HepG2 (cell line): ENCODE measurements at regions not wholly inside any gene's neighbourhood (a gene's known extent, or its start where the extent isn't known, plus 50 kb on each side); places are given as distances from the start of the nearest gene placed in this dataset.

Experiments
- CENPX ChIP-seq: sonication (generic); formaldehyde crosslinking; IDR thresholded peaks from 2 replicates; pipeline ENCODE4 v1.9.0; 2021; ENCODE audit warnings: mild to moderate bottlenecking, missing genetic modification reagents, moderate library complexity
- EEA1 ChIP-seq: sonication (generic); formaldehyde crosslinking; IDR thresholded peaks from 2 replicates; pipeline ENCODE4 v1.5.1; 2020; ENCODE audit warnings: mild to moderate bottlenecking, missing genetic modification reagents, borderline replicate concordance
- ETV5 ChIP-seq: IDR thresholded peaks from 2 replicates; pipeline ENCODE4 v1.6.1; 2018; ENCODE audit warnings: missing biosample characterization, missing genetic modification reagents, inconsistent platforms, borderline replicate concordance
- FOXA1 ChIP-seq, 2 experiments: fragments of 450-650 bp in 1 of 2; sonication (generic) in 1 of 2; formaldehyde crosslinking in 1 of 2; IDR thresholded peaks; 2 replicates each; pipeline versions ENCODE4 v1.4.0 to v1.6.1; 2016 to 2020; ENCODE audit warnings: missing genetic modification reagents in 1 of 2
- FOXK1 ChIP-seq: sonication (generic); formaldehyde crosslinking; IDR thresholded peaks from 2 replicates; pipeline ENCODE4 v1.4.0; 2020; ENCODE audit warnings: low read depth, missing genetic modification reagents, borderline replicate concordance
- GFI1 ChIP-seq: sonication (generic); formaldehyde crosslinking; IDR thresholded peaks from 2 replicates; pipeline ENCODE4 v1.5.0; 2020; ENCODE audit warnings: missing genetic modification reagents, mild to moderate bottlenecking, borderline replicate concordance
- PPARG ChIP-seq: conservative IDR thresholded peaks from 2 replicates; pipeline ENCODE4 v1.6.1; 2016; ENCODE audit warnings: missing biosample characterization, missing genetic modification reagents
- SATB2 ChIP-seq: sonication (generic); formaldehyde crosslinking; IDR thresholded peaks from 2 replicates; pipeline ENCODE4 v1.5.0; 2020; ENCODE audit warnings: missing genetic modification reagents
- SIX1 ChIP-seq: sonication (generic); formaldehyde crosslinking; IDR thresholded peaks from 2 replicates; pipeline ENCODE4 v1.4.0; 2020; ENCODE audit warnings: missing genetic modification reagents, borderline replicate concordance
- SP1 ChIP-seq, 2 experiments: fragments of 450-650 bp in 1 of 2; sonication (generic) in 1 of 2; formaldehyde crosslinking in 1 of 2; IDR thresholded peaks; 2 replicates each; pipeline versions ENCODE4 v1.4.0 to v1.6.1; 2016 to 2020; ENCODE audit warnings: missing genetic modification reagents in 1 of 2
- ZNF124 ChIP-seq: sonication (generic); formaldehyde crosslinking; IDR thresholded peaks from 2 replicates; pipeline ENCODE4 v1.4.0; 2020; ENCODE audit warnings: missing genetic modification reagents
- ZNF180 ChIP-seq: sonication (generic); formaldehyde crosslinking; IDR thresholded peaks from 2 replicates; pipeline ENCODE4 v1.4.0; 2020; ENCODE audit warnings: low read depth, missing genetic modification reagents, borderline replicate concordance
- ZNF292 ChIP-seq: sonication (generic); formaldehyde crosslinking; IDR thresholded peaks from 2 replicates; pipeline ENCODE4 v1.8.1; 2022; ENCODE audit warnings: mild to moderate bottlenecking, low read depth, missing genetic modification reagents, borderline replicate concordance
- ZNF329 ChIP-seq: sonication (generic); formaldehyde crosslinking; IDR thresholded peaks from 2 replicates; pipeline ENCODE4 v1.9.0; 2021; ENCODE audit warnings: low read depth, mild to moderate bottlenecking, missing genetic modification reagents
- ZNF451 ChIP-seq: sonication (generic); formaldehyde crosslinking; IDR thresholded peaks from 2 replicates; pipeline ENCODE4 v1.5.0; 2020; ENCODE audit warnings: mild to moderate bottlenecking, missing genetic modification reagents
- ZNF501 ChIP-seq: sonication (generic); formaldehyde crosslinking; IDR thresholded peaks from 2 replicates; pipeline ENCODE4 v1.5.1; 2020; ENCODE audit warnings: mild to moderate bottlenecking, moderate library complexity, missing genetic modification reagents
- ZNF607 ChIP-seq: sonication (generic); formaldehyde crosslinking; IDR thresholded peaks from 2 replicates; pipeline ENCODE4 v1.5.1; 2020; ENCODE audit warnings: missing genetic modification reagents, mild to moderate bottlenecking, borderline replicate concordance
- TF ChIP-seq, protein P1 (sequence below): sonication (generic); formaldehyde crosslinking; IDR thresholded peaks from 2 replicates; pipeline ENCODE4 v1.9.0; 2022; ENCODE audit warnings: low read depth, missing genetic modification reagents
- TF ChIP-seq, protein P2 (sequence below): sonication (generic); formaldehyde crosslinking; conservative IDR thresholded peaks from 2 replicates; pipeline ENCODE4 v1.8.0; 2022; ENCODE audit warnings: missing genetic modification reagents
- TF ChIP-seq, protein P3 (sequence below): IDR thresholded peaks from 2 replicates; pipeline ENCODE4 v1.4.0; 2020; ENCODE audit warnings: mild to moderate bottlenecking, missing genetic modification reagents

DNA sequence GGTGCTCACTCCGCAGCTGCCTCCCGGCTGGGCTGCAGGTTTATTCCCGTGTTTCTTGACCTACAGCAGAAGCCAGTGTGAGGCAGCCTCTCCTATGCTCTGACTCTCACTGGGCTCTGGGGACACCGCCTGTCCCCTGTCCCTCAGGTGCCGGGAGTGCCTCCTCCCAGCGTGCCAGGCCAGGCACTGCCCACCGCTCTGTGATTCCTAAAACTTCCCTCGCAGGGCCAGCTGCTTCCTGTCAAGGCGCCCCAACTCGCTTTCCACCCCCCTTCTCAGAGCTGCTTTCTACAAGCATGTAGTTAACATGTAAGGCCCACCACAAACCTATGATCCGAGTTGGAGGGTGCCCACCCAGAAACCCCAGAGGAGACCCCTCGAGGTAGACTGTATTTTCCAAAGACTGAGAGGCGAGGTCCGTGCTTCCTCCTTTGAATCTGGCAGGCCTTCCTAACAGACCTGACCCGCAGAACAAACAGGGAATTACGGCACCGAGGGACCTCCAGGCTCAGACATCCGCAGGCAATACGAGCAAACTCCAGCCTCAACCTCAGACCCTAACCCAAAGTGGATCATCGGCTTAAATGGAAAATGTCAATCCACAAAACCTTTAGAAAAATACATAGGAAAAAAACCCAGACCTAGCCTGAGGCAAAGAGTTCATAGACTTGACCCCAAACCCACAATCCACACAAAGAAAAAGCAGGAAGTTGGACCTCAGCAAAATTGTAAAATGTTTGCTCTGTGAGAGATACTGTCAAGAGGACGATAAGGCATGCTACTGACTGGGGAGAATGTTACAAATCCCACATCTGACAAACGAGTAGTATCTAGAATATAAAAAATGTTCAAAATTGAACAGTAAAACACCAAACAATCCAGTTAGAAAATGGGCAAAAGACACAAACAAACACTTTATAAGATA lies 121.3 kb upstream of the IQSEC1 start (continued):
- no peak; the same call in 1 of the 2 replicates for TF ChIP-seq ZNF607 (CRISPR knock-in tag)
- TF ChIP-seq SATB2 (CRISPR knock-in tag): no peak
- TF ChIP-seq ZNF292 (CRISPR knock-in tag): no peak
- TF ChIP-seq ZNF501 (CRISPR knock-in tag): peak; percentile 27; the same call in 1 of the 2 replicates
- peak; percentile 65 for TF ChIP-seq PPARG
- TF ChIP-seq CENPX (CRISPR knock-in tag): no peak
- TF ChIP-seq ZNF329 (CRISPR knock-in tag): no peak
- TF ChIP-seq ZNF124: no peak
- TF ChIP-seq FOXA1 (IDR thresholded peaks at IDR 0.05): no peak
- TF ChIP-seq FOXA1 (CRISPR knock-in tag; IDR thresholded peaks at IDR 0.05): 0 out of 2 replicates have a peak, but pooled peaks have one; percentile 2
- no peak for TF ChIP-seq FOXK1 (CRISPR knock-in tag)
- TF ChIP-seq, protein P1, sequence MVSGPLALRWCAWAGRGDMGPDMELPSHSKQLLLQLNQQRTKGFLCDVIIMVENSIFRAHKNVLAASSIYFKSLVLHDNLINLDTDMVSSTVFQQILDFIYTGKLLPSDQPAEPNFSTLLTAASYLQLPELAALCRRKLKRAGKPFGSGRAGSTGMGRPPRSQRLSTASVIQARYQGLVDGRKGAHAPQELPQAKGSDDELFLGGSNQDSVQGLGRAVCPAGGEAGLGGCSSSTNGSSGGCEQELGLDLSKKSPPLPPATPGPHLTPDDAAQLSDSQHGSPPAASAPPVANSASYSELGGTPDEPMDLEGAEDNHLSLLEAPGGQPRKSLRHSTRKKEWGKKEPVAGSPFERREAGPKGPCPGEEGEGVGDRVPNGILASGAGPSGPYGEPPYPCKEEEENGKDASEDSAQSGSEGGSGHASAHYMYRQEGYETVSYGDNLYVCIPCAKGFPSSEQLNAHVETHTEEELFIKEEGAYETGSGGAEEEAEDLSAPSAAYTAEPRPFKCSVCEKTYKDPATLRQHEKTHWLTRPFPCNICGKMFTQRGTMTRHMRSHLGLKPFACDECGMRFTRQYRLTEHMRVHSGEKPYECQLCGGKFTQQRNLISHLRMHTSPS (CRISPR knock-in tag): no peak
- TF ChIP-seq EEA1 (CRISPR knock-in tag): no peak
- TF ChIP-seq GFI1 (CRISPR knock-in tag): 0 out of 2 replicates have a peak, but pooled peaks have one; percentile 33
- no peak for TF ChIP-seq SP1 (IDR thresholded peaks at IDR 0.05)
- TF ChIP-seq SP1 (CRISPR knock-in tag; IDR thresholded peaks at IDR 0.05): no peak
- TF ChIP-seq ZNF180 (CRISPR knock-in tag): peak; percentile 53; the same call in 1 of the 2 replicates
- TF ChIP-seq, protein P2, sequence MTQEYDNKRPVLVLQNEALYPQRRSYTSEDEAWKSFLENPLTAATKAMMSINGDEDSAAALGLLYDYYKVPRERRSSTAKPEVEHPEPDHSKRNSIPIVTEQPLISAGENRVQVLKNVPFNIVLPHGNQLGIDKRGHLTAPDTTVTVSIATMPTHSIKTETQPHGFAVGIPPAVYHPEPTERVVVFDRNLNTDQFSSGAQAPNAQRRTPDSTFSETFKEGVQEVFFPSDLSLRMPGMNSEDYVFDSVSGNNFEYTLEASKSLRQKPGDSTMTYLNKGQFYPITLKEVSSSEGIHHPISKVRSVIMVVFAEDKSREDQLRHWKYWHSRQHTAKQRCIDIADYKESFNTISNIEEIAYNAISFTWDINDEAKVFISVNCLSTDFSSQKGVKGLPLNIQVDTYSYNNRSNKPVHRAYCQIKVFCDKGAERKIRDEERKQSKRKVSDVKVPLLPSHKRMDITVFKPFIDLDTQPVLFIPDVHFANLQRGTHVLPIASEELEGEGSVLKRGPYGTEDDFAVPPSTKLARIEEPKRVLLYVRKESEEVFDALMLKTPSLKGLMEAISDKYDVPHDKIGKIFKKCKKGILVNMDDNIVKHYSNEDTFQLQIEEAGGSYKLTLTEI (CRISPR knock-in tag): no peak
- TF ChIP-seq, protein P3, sequence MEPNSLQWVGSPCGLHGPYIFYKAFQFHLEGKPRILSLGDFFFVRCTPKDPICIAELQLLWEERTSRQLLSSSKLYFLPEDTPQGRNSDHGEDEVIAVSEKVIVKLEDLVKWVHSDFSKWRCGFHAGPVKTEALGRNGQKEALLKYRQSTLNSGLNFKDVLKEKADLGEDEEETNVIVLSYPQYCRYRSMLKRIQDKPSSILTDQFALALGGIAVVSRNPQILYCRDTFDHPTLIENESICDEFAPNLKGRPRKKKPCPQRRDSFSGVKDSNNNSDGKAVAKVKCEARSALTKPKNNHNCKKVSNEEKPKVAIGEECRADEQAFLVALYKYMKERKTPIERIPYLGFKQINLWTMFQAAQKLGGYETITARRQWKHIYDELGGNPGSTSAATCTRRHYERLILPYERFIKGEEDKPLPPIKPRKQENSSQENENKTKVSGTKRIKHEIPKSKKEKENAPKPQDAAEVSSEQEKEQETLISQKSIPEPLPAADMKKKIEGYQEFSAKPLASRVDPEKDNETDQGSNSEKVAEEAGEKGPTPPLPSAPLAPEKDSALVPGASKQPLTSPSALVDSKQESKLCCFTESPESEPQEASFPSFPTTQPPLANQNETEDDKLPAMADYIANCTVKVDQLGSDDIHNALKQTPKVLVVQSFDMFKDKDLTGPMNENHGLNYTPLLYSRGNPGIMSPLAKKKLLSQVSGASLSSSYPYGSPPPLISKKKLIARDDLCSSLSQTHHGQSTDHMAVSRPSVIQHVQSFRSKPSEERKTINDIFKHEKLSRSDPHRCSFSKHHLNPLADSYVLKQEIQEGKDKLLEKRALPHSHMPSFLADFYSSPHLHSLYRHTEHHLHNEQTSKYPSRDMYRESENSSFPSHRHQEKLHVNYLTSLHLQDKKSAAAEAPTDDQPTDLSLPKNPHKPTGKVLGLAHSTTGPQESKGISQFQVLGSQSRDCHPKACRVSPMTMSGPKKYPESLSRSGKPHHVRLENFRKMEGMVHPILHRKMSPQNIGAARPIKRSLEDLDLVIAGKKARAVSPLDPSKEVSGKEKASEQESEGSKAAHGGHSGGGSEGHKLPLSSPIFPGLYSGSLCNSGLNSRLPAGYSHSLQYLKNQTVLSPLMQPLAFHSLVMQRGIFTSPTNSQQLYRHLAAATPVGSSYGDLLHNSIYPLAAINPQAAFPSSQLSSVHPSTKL (CRISPR knock-in tag): peak; percentile 60
- peak; percentile 56; the same call in 1 of the 2 replicates for TF ChIP-seq ETV5 (CRISPR knock-in tag)
- TF ChIP-seq ZNF451: no peak
- no peak for TF ChIP-seq SIX1
